GM06990 (cell line): ENCODE measurements at regions not wholly inside any gene's neighbourhood (a gene's known extent, or its start where the extent isn't known, plus 50 kb on each side); places are given as distances from the start of the nearest gene placed in this dataset.

Source experiments
- DNase-seq: peaks from one replicate; pipeline ENCODE4 v3.0.0-alpha.2; 2011; ENCODE audit not compliant: insufficient read length; ENCODE audit errors: extremely low read depth
- H3K27me3 ChIP-seq: replicated peaks from 2 replicates; pipeline ENCODE4 v1.6.0; 2011; ENCODE audit warnings: low read length; ENCODE audit not compliant: control insufficient read depth, insufficient read depth
- H3K36me3 ChIP-seq: 2 replicates; pipeline ENCODE4 v1.5.1; 2011; ENCODE audit warnings: low read length; ENCODE audit not compliant: control insufficient read depth, insufficient read depth
- H3K4me3 ChIP-seq: replicated peaks from 2 replicates; pipeline ENCODE4 v1.5.1; 2011; ENCODE audit warnings: low read depth, mild to moderate bottlenecking, control low read depth, low read length
- TF ChIP-seq, protein P1 (sequence below): IDR thresholded peaks from 2 replicates; pipeline ENCODE4 v1.5.1; 2011; ENCODE audit warnings: low read length, control low read depth, mild to moderate bottlenecking, inconsistent platforms; ENCODE audit not compliant: insufficient read depth, poor library complexity, severe bottlenecking

DNA sequence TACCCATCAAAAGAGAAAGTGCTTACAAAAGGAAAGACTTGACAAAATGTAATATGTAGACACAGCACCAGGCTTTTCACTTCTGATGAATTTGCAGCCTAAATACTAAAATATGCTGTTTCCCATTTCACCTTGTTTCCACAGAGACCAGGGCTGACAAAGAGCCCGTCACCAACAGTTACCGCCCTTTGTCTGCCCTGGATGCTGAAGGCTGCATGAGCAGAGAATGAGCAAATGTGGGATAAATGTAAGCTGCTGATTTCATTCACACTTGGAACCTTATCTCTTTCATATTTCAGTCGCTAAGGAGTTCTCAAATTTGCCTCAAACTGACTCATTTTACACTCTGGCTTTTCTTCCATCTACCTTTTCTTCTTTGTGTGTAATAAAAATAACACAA lies 213.9 kb downstream of the TMEM167A start:
- DNase-seq: no peak
- TF ChIP-seq, protein P1, sequence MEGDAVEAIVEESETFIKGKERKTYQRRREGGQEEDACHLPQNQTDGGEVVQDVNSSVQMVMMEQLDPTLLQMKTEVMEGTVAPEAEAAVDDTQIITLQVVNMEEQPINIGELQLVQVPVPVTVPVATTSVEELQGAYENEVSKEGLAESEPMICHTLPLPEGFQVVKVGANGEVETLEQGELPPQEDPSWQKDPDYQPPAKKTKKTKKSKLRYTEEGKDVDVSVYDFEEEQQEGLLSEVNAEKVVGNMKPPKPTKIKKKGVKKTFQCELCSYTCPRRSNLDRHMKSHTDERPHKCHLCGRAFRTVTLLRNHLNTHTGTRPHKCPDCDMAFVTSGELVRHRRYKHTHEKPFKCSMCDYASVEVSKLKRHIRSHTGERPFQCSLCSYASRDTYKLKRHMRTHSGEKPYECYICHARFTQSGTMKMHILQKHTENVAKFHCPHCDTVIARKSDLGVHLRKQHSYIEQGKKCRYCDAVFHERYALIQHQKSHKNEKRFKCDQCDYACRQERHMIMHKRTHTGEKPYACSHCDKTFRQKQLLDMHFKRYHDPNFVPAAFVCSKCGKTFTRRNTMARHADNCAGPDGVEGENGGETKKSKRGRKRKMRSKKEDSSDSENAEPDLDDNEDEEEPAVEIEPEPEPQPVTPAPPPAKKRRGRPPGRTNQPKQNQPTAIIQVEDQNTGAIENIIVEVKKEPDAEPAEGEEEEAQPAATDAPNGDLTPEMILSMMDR: no peak

DNA sequence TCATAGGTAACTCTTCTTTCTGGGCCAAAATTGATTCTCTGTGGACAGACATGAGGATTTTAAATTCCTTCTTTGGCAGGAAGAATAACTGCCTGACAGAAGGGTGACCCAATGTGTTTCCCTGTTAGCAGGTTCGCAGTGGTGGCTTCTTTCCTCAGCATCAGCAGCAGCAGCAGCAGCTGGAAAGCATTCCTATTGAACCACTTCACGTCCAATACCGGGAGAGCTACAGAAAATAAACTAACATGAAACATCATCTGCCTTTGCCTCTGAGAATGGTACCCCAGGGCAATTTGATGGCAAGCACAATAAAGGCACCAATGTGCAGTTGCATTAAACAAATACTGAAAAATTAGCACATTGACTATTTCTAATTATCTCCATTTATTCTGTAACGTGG lies 214.5 kb downstream of the TMEM167A start:
- DNase-seq: no peak
- Histone ChIP-seq H3K4me3 (no peak overlapping the region), H3K27me3 (no peaks in the 10 kb centered on the region), H3K36me3 (no peaks in the 10 kb centered on the region)
- TF ChIP-seq, protein P1: no peak

More for the DNA sequence above, 213.9 kb downstream of the TMEM167A start:
- Histone ChIP-seq H3K27me3 (no peaks in the 10 kb centered on the region), H3K36me3 (no peaks in the 10 kb centered on the region), H3K4me3 (no peak overlapping the region)

DNA sequence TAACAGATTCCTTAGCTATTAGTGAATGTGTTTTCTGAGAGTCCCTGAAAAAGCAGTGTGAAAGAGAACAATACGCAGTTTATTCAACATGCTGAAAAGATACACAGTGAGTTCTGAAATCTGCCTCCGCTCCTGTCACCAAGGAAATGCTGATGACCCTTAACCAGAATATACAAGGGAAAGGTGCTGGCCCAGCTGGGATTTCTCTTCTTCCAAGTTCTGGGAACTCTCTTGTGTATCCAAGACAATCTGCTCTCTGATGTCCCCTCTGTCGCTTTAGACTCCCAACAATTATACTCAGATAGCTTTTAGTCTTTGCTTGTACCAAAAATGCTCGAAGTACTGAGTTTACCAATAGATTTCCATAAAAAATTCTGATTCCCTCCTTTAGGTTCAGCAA lies 214.9 kb downstream of the TMEM167A start:
- TF ChIP-seq, protein P1: no peak
- DNase-seq: no peak
- H3K4me3 ChIP-seq: no peak overlapping the region
- no peaks in the 10 kb centered on the region for H3K36me3 ChIP-seq
- no peaks in the 10 kb centered on the region for H3K27me3 ChIP-seq

GRCh38 chr5:82861701-82862100 lies 215.5 kb downstream of the TMEM167A start:
- TF ChIP-seq, protein P1: no peak
- DNase-seq: no peak
- H3K27me3 ChIP-seq: no peaks in the 10 kb centered on the region
- no peak overlapping the region for H3K4me3 ChIP-seq
- H3K36me3 ChIP-seq: no peaks in the 10 kb centered on the region

- TF ChIP-seq, protein P1: no peak
- no peak overlapping the region for H3K4me3 ChIP-seq
- no peaks in the 10 kb centered on the region for H3K36me3 ChIP-seq
- no peaks in the 10 kb centered on the region for H3K27me3 ChIP-seq
- no peak for DNase-seq
Observed at GRCh38 chr5:82859451-82860140, 217.6 kb downstream of the TMEM167A start.
